Ascending aorta (tissue), 2 donors: ENCODE measurements at regions not wholly inside any gene's neighbourhood (a gene's known extent, or its start where the extent isn't known, plus 50 kb on each side); places are given as distances from the start of the nearest gene placed in this dataset.

Experiments
- DNase-seq, 2 donors: peaks; one replicate each; pipeline ENCODE4 v3.0.0-alpha.2; 2019; ENCODE audit warnings: low spot score in 2 of 2
- H3K27ac ChIP-seq, 2 donors: fragments of 200-600 bp; sonication (generic); one replicate each; pipeline ENCODE4 v1.5.1; 2016 to 2017; ENCODE audit warnings: mild to moderate bottlenecking in 1 of 2
- H3K27me3 ChIP-seq: fragments of 200-600 bp; sonication (generic); one replicate; pipeline ENCODE4 v1.5.1; 2017
- H3K36me3 ChIP-seq, 2 donors: fragments of 200-600 bp; sonication (generic); one replicate each; pipeline ENCODE4 v1.5.1; 2016
- H3K4me1 ChIP-seq, 2 donors: fragments of 200-600 bp; sonication (generic); one replicate each; pipeline ENCODE4 v1.5.1; 2016 to 2017; ENCODE audit warnings: mild to moderate bottlenecking in 1 of 2
- H3K4me3 ChIP-seq, 2 donors: fragments of 200-600 bp; sonication (generic); one replicate each; pipeline ENCODE4 v1.5.1; 2016 to 2017; ENCODE audit warnings: mild to moderate bottlenecking in 1 of 2
- H3K9me3 ChIP-seq, 2 donors: fragments of 200-600 bp; sonication (generic); one replicate each; pipeline ENCODE4 v1.5.1; 2016
- intact Hi-C: fragments of 100-400 bp; cut with DNase I; formaldehyde crosslinking; loops from one replicate; pipeline ENCODE4 v1.15.1; 2023
- TF ChIP-seq, protein P1 (sequence below), 3 experiments: fragments of 200-600 bp in 2 of 3; fragments of 450-650 bp in 1 of 3; sonication (generic) in 2 of 3; IDR thresholded peaks; one replicate each; pipeline ENCODE4 v1.5.1; 2016 to 2019; ENCODE audit warnings: antibody characterized with exemption in 3 of 3, mild to moderate bottlenecking in 1 of 3, moderate library complexity in 1 of 3

DNA sequence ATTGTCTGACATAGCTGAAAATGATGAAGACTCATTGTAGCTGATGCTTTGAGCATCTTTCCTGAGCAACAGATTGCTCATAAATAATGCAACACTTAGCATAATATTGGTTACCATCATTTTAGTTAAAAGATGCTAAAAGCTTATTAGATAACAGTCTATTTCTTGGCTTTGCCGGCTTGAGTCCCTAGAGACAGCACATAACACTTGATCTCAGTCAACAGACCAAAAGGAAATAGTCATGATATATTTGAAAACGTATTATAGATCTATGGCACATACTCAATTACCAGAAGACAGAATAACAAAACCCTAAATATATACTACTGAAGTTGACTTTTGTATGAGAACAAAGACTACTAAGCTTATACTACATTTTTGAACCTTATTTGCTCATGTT lies 846.7 kb upstream of the EPHA5 start:
- no peaks in the 10 kb centered on the region for H3K36me3 ChIP-seq
- intact Hi-C loops, result no loop called here
- no peaks in the 10 kb centered on the region for H3K27me3 ChIP-seq
- H3K4me1 ChIP-seq, result no peaks in the 10 kb centered on the region
- H3K27ac ChIP-seq, result no peak overlapping the region
- TF ChIP-seq, protein P1, sequence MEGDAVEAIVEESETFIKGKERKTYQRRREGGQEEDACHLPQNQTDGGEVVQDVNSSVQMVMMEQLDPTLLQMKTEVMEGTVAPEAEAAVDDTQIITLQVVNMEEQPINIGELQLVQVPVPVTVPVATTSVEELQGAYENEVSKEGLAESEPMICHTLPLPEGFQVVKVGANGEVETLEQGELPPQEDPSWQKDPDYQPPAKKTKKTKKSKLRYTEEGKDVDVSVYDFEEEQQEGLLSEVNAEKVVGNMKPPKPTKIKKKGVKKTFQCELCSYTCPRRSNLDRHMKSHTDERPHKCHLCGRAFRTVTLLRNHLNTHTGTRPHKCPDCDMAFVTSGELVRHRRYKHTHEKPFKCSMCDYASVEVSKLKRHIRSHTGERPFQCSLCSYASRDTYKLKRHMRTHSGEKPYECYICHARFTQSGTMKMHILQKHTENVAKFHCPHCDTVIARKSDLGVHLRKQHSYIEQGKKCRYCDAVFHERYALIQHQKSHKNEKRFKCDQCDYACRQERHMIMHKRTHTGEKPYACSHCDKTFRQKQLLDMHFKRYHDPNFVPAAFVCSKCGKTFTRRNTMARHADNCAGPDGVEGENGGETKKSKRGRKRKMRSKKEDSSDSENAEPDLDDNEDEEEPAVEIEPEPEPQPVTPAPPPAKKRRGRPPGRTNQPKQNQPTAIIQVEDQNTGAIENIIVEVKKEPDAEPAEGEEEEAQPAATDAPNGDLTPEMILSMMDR (IDR thresholded peaks at IDR 0.05), result no peak
- no peak overlapping the region for H3K4me3 ChIP-seq
- no peaks in the 10 kb centered on the region for H3K9me3 ChIP-seq
- no peak for DNase-seq

DNA sequence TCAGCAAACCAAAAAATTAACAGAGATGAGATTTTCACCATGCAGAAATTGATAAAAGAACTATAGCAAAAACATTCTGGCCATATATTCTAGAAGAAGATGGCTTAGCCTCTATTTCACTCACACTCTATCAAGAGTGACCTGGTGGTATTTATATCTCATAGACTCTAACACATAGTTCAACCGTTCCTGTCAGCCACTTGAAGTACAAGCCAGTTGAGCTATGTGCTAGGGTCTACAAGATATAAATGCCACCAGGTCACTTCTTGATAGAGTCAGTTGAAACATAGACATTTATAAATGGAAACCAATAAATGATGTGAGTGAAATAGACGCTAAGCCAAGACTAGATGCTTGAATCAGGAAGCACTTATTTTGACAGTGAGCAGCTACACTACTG lies 836.7 kb upstream of the EPHA5 start:
- TF ChIP-seq, protein P1 (IDR thresholded peaks at IDR 0.05), result no peak
- Histone ChIP-seq H3K4me1 (no peaks in the 10 kb centered on the region), H3K36me3 (no peaks in the 10 kb centered on the region), H3K9me3 (no peaks in the 10 kb centered on the region), H3K27me3 (no peaks in the 10 kb centered on the region), H3K4me3 (no peak overlapping the region), H3K27ac (no peak overlapping the region)
- DNase-seq, result no peak
- intact Hi-C loops, result no loop called here

DNA sequence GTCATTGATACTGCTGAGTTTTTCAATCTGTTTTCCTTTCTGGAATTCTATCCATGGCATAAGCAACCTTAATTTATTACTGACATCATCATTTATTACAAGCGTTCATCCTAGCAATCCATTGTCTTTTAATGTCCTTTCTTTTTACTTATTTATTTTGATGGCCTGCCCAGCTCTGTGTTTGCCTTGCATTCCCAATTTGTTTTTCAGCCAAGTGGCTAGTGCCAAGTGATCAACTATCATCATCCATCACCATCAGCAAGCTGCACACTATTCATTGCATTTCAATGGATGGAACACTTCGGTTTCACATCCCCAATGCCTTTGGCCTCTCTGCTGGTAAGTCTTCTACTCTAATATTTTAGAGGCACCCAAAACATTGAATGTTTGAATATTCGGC lies 831.7 kb upstream of the EPHA5 start:
- no peaks in the 10 kb centered on the region for H3K36me3 ChIP-seq
- H3K27ac ChIP-seq, result no peak overlapping the region
- no peak overlapping the region for H3K4me3 ChIP-seq
- no peaks in the 10 kb centered on the region for H3K9me3 ChIP-seq
- DNase-seq, result no peak
- H3K27me3 ChIP-seq, result no peaks in the 10 kb centered on the region
- intact Hi-C loops, result no loop called here
- TF ChIP-seq, protein P1 (IDR thresholded peaks at IDR 0.05), result no peak
- no peaks in the 10 kb centered on the region for H3K4me1 ChIP-seq

DNA sequence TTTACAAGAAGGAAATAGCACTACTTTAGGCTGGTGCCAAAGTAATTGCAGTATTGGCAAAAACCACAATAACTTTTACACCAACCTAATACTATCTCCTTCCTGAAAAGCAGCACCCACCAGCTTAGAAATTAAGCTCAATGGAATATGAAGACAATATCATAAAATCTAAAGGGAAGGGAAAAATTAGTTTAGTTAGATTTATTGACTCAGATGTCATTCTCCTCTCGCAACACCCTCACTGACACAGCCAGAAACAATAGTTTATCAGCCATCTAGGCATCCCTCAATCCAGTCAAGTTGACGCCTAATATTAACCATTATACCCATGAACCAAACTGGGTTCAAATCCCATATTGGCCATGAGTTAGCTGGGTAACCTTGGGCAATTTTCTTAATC lies 820.4 kb upstream of the EPHA5 start:
- no peaks in the 10 kb centered on the region for H3K4me1 ChIP-seq
- H3K4me3 ChIP-seq, result no peak overlapping the region
- no peak for DNase-seq
- intact Hi-C loops, result no loop called here
- no peaks in the 10 kb centered on the region for H3K36me3 ChIP-seq
- TF ChIP-seq, protein P1 (IDR thresholded peaks at IDR 0.05), result no peak
- no peaks in the 10 kb centered on the region for H3K27me3 ChIP-seq
- no peaks in the 10 kb centered on the region for H3K9me3 ChIP-seq
- H3K27ac ChIP-seq, result no peak overlapping the region

- H3K36me3 ChIP-seq, result no peaks in the 10 kb centered on the region
- intact Hi-C loops, result no loop called here
- no peaks in the 10 kb centered on the region for H3K4me1 ChIP-seq
- no peak for DNase-seq
- H3K9me3 ChIP-seq, result no peaks in the 10 kb centered on the region
- H3K4me3 ChIP-seq, result no peak overlapping the region
- H3K27me3 ChIP-seq, result no peaks in the 10 kb centered on the region
- TF ChIP-seq, protein P1 (IDR thresholded peaks at IDR 0.05), result no peak
- H3K27ac ChIP-seq, result no peak overlapping the region
Observed at GRCh38 chr4:66489783-66490452, 819.6 kb upstream of the EPHA5 start.

DNA sequence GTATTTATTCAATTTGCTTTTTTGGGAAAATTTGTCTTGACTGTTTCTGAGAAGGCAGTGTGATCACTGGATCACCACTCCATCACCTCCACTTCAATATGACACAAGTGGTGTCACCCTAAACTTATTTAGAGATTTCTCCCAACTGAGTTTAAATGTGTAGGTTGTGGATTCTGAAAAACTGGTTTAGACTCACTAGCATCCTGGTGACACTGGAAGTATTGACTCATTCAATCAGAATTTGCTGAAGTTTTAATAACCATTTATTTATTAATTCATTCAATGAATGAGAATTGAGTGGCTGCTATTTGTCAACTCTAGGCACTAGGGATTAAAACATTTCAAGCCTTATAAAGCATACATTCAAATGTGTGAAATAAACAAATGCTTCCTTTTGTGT lies 819.1 kb upstream of the EPHA5 start:
- intact Hi-C loops, result no loop called here
- H3K27ac ChIP-seq, result no peak overlapping the region
- no peak for DNase-seq
- H3K4me3 ChIP-seq, result no peak overlapping the region
- TF ChIP-seq, protein P1 (IDR thresholded peaks at IDR 0.05), result no peak
- H3K36me3 ChIP-seq, result no peaks in the 10 kb centered on the region
- no peaks in the 10 kb centered on the region for H3K9me3 ChIP-seq
- no peaks in the 10 kb centered on the region for H3K27me3 ChIP-seq
- no peaks in the 10 kb centered on the region for H3K4me1 ChIP-seq
